OCI-LY7 (cell line): ENCODE measurements at regions not wholly inside any gene's neighbourhood (a gene's known extent, or its start where the extent isn't known, plus 50 kb on each side); places are given as distances from the start of the nearest gene placed in this dataset.

ENCODE experiments used
- CTCF ChIP-seq: fragments of 200-600 bp; sonication (generic); conservative IDR thresholded peaks from 2 replicates; pipeline ENCODE4 v1.5.1; 2014; ENCODE audit warnings: mild to moderate bottlenecking, antibody characterized with exemption, low read length, moderate library complexity, mixed read lengths
- EZH2phosphoT487 ChIP-seq: fragments of 200-600 bp; sonication (generic); IDR thresholded peaks from 2 replicates; pipeline ENCODE4 v1.6.1; 2018; ENCODE audit warnings: low read depth, borderline replicate concordance, mild to moderate bottlenecking, mixed run types, antibody characterized with exemption, low read length, moderate library complexity, mixed read lengths

GRCh38 chr17:73867056-73867455 is 222.8 kb upstream of the SDK2 start:
- TF ChIP-seq CTCF: no peak
- TF ChIP-seq EZH2phosphoT487: no peak
